HepG2 (cell line): ENCODE measurements at regions not wholly inside any gene's neighbourhood (a gene's known extent, or its start where the extent isn't known, plus 50 kb on each side); places are given as distances from the start of the nearest gene placed in this dataset.

Experiments used
- ATAC-seq: fragments of 200-7000 bp; cut with Tn5 transposase; 3 replicates; pipeline ENCODE4 v1.9.1; 2020; ENCODE audit warnings: mild to moderate bottlenecking, moderate library complexity
- BruUV-seq: library from RNA; stranded (reverse); fragments of 400-500 nt; replicated peaks from 2 replicates; lab custom pipeline; 2021; lab: Mats Ljungman, UMichigan
- CTCF ChIA-PET: fragments of 300-600 bp; formaldehyde crosslinking; extraction: SDS; loops from one replicate; lab custom pipeline; 2021; ENCODE audit warnings: low total read pairs, inconsistent platforms, low intra/inter-chr PET ratio; lab: Yijun Ruan, JAX
- POLR2A ChIA-PET: fragments of 350-600 bp; sonication (Branson Sonifier 250); formaldehyde crosslinking; loops from one replicate; lab custom pipeline; 2020; ENCODE audit warnings: antibody characterized with exemption, inconsistent platforms; lab: Yijun Ruan, JAX
- DNase-seq: peaks from one replicate; pipeline ENCODE4 v3.0.0-alpha.2; 2015; ENCODE audit warnings: low spot score
- FAIRE-seq: peaks from 3 replicates; lab custom pipeline; 2011; peaks lifted over from hg19 to GRCh38; lab: Jason Lieb, UNC
- H2AFZ ChIP-seq: one replicate; pipeline ENCODE4 v1.6.1; 2011; ENCODE audit warnings: low read length, inconsistent platforms
- H3K27ac ChIP-seq: fragments of 300-600 bp; 3 replicates; pipeline ENCODE4 v1.8.0; 2011; ENCODE audit warnings: mixed run types, mild to moderate bottlenecking, mixed read lengths, low read length, inconsistent platforms; ENCODE audit not compliant: insufficient read depth; ENCODE audit errors: extremely low read length
- H3K27me3 ChIP-seq, 2 experiments: fragments of 200-600 bp in 1 of 2; 2 replicates in 1 of 2; 3 replicates in 1 of 2; pipeline versions ENCODE4 v1.6.0 to v1.8.0; 2011; ENCODE audit warnings: low read length in 2 of 2, mild to moderate bottlenecking in 2 of 2, moderate library complexity in 2 of 2, inconsistent platforms in 1 of 2; ENCODE audit not compliant: insufficient read depth in 2 of 2, control insufficient read depth in 1 of 2
- H3K36me3 ChIP-seq, 2 experiments: fragments of 200-600 bp in 1 of 2; replicated peaks in 1 of 2; 2 replicates in 1 of 2; 3 replicates in 1 of 2; pipeline versions ENCODE4 v1.5.1 to v1.8.0; 2011; ENCODE audit warnings: low read length in 2 of 2, inconsistent platforms in 1 of 2; ENCODE audit not compliant: insufficient read depth in 2 of 2, control insufficient read depth in 1 of 2
- H3K4me1 ChIP-seq: 2 replicates; pipeline ENCODE4 v1.5.1; 2012; ENCODE audit warnings: low read length, inconsistent platforms; ENCODE audit not compliant: insufficient read depth
- H3K4me2 ChIP-seq: 2 replicates; pipeline ENCODE4 v1.6.0; 2011; ENCODE audit warnings: low read depth, low read length, inconsistent platforms
- H3K4me3 ChIP-seq, 3 experiments: fragments of 200-600 bp in 1 of 3; sonication (generic), shearing (Covaris generic) in 1 of 3; replicated peaks in 1 of 3; 2 replicates each; pipeline ENCODE4 v1.5.1; 2011 to 2016; ENCODE audit warnings: low read length in 3 of 3, inconsistent platforms in 2 of 3, low read depth in 2 of 3, mild to moderate bottlenecking in 2 of 3, control low read depth in 1 of 3, mixed read lengths in 1 of 3; ENCODE audit not compliant: insufficient read depth in 1 of 3
- H3K79me2 ChIP-seq: one replicate; pipeline ENCODE4 v1.6.1; 2011; ENCODE audit warnings: low read length, inconsistent platforms; ENCODE audit not compliant: insufficient read depth
- H3K9ac ChIP-seq: 2 replicates; pipeline ENCODE4 v1.6.0; 2011; ENCODE audit warnings: mild to moderate bottlenecking, low read depth, low read length, inconsistent platforms; ENCODE audit not compliant: insufficient read depth
- H3K9me3 ChIP-seq: 2 replicates; pipeline ENCODE4 v1.5.1; 2012; ENCODE audit warnings: mild to moderate bottlenecking, low read length
- H4K20me1 ChIP-seq: 2 replicates; pipeline ENCODE4 v1.6.0; 2011; ENCODE audit warnings: inconsistent platforms, mild to moderate bottlenecking, low read length, moderate library complexity; ENCODE audit not compliant: insufficient read depth
- CCDC6 ChIP-seq: sonication (generic); formaldehyde crosslinking; IDR thresholded peaks from 2 replicates; pipeline ENCODE4 v1.8.1; 2022; ENCODE audit warnings: mild to moderate bottlenecking, missing genetic modification reagents, moderate library complexity
- ESRRA ChIP-seq: sonication (generic); formaldehyde crosslinking; IDR thresholded peaks from 2 replicates; pipeline ENCODE4 v1.5.1; 2020; ENCODE audit warnings: mild to moderate bottlenecking, low read depth, missing genetic modification reagents
- NR2F6 ChIP-seq, 2 experiments: IDR thresholded peaks; 2 replicates each; pipeline ENCODE4 v1.6.1; 2016; ENCODE audit warnings: antibody characterized with exemption in 1 of 2, mild to moderate bottlenecking in 1 of 2
- PCBP1 ChIP-seq: fragments of 200-400 bp; formaldehyde crosslinking; IDR thresholded peaks from 2 replicates; pipeline ENCODE4 v1.6.1; 2017; ENCODE audit warnings: mild to moderate bottlenecking, low read depth, low read length, borderline replicate concordance
- SMYD3 ChIP-seq: sonication (generic); formaldehyde crosslinking; IDR thresholded peaks from 2 replicates; pipeline ENCODE4 v1.8.1; 2023; ENCODE audit warnings: mild to moderate bottlenecking, missing genetic modification reagents
- SNAI1 ChIP-seq: sonication (generic); formaldehyde crosslinking; IDR thresholded peaks from 2 replicates; pipeline ENCODE4 v1.5.0; 2020; ENCODE audit warnings: mild to moderate bottlenecking, missing genetic modification reagents, borderline replicate concordance
- SOX6 ChIP-seq, 2 experiments: fragments of 450-650 bp in 1 of 2; sonication (generic) in 1 of 2; formaldehyde crosslinking in 1 of 2; IDR thresholded peaks; 2 replicates each; pipeline versions ENCODE4 v1.4.0 to v1.6.1; 2017 to 2020; ENCODE audit warnings: antibody characterized with exemption in 1 of 2, mild to moderate bottlenecking in 1 of 2, missing genetic modification reagents in 1 of 2
- STAG1 ChIP-seq: sonication (generic); formaldehyde crosslinking; IDR thresholded peaks from 2 replicates; pipeline ENCODE4 v1.4.0; 2020; ENCODE audit warnings: missing genetic modification reagents
- ZNF234 ChIP-seq: sonication (generic); formaldehyde crosslinking; conservative IDR thresholded peaks from 2 replicates; pipeline ENCODE4 v1.5.1; 2020; ENCODE audit warnings: mild to moderate bottlenecking, missing genetic modification reagents
- ZNF354B ChIP-seq: sonication (generic); formaldehyde crosslinking; IDR thresholded peaks from 2 replicates; pipeline ENCODE4 v1.8.0; 2022; ENCODE audit warnings: mild to moderate bottlenecking, missing genetic modification reagents
- WGBS: methylation state at CpG from one replicate; pipeline ENCODE4 v1.1.6; 2017; ENCODE audit warnings: low lambda C conversion rate; 5-methylcytosine and 5-hydroxymethylcytosine counted together
- in situ Hi-C: cut with HindIII; loops from 2 replicates; pipeline ENCODE4 v1.10.0; 2017; ENCODE audit warnings: low pct_unique_long_range_greater_than_20kb; ENCODE audit not compliant: extremely low pct_ligation_motif_present
- intact Hi-C: fragments of 100-400 bp; cut with micrococcal nuclease; formaldehyde crosslinking; loops from one replicate; pipeline ENCODE4 v1.10.0; 2022; ENCODE audit not compliant: unreplicated experiment
- TF ChIP-seq, protein P1 (sequence below): sonication (generic); formaldehyde crosslinking; conservative IDR thresholded peaks from 2 replicates; pipeline ENCODE4 v1.8.1; 2023; ENCODE audit warnings: missing genetic modification reagents
- TF ChIP-seq, protein P2 (sequence below): sonication (generic); formaldehyde crosslinking; IDR thresholded peaks from one replicate; pipeline ENCODE4 v1.5.1; 2020; ENCODE audit warnings: mild to moderate bottlenecking, missing genetic modification reagents; ENCODE audit errors: not compliant biosample characterization
- TF ChIP-seq, protein P3 (sequence below): IDR thresholded peaks from 2 replicates; pipeline ENCODE4 v1.6.1; 2016; ENCODE audit warnings: control low read depth

DNA sequence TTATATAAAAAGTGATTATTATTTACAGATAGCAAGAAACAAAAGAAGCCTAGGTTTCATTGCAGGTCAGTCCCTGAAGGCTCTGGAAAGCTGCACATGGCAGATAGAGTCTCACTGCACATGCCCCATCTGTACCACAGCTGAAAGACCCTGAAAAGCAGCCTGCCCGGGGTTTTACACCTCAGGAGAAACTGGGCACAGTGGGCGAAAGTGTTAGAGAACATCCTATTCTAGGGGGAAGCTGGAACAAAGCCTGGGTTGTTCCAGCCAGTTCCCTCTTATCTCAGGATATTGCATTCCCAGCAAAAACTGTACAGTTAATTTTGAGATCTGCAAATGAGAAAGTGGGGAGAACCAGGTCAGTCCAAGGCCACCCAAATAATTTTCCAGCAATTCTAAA lies 419.7 kb downstream of the CNTNAP4 start:
- ChIA-PET POLR2A (no interaction called here), CTCF (no interaction called here)
- BruUV-seq: no TSS peak
- no peak for ATAC-seq
- H3K4me2 ChIP-seq: no peak overlapping the region
- H3K79me2 ChIP-seq: no peaks in the 10 kb centered on the region
- no peak overlapping the region for H3K9ac ChIP-seq
- H2AFZ ChIP-seq: no peak overlapping the region
- H4K20me1 ChIP-seq: no peaks in the 10 kb centered on the region
- no peaks in the 10 kb centered on the region for H3K36me3 ChIP-seq
- no peak for TF ChIP-seq PCBP1
- TF ChIP-seq SOX6 (IDR thresholded peaks at IDR 0.05): no peak
- no peak for TF ChIP-seq SOX6 (CRISPR knock-in tag; IDR thresholded peaks at IDR 0.05)
- TF ChIP-seq ZNF354B (CRISPR knock-in tag): no peak
- TF ChIP-seq NR2F6 (IDR thresholded peaks at IDR 0.05): no peak
- no peak for TF ChIP-seq NR2F6 (CRISPR knock-in tag; IDR thresholded peaks at IDR 0.05)
- TF ChIP-seq, protein P1, sequence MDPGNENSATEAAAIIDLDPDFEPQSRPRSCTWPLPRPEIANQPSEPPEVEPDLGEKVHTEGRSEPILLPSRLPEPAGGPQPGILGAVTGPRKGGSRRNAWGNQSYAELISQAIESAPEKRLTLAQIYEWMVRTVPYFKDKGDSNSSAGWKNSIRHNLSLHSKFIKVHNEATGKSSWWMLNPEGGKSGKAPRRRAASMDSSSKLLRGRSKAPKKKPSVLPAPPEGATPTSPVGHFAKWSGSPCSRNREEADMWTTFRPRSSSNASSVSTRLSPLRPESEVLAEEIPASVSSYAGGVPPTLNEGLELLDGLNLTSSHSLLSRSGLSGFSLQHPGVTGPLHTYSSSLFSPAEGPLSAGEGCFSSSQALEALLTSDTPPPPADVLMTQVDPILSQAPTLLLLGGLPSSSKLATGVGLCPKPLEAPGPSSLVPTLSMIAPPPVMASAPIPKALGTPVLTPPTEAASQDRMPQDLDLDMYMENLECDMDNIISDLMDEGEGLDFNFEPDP: no peak
- TF ChIP-seq SMYD3 (CRISPR knock-in tag): no peak
- TF ChIP-seq SNAI1 (CRISPR knock-in tag): no peak
- TF ChIP-seq, protein P2, sequence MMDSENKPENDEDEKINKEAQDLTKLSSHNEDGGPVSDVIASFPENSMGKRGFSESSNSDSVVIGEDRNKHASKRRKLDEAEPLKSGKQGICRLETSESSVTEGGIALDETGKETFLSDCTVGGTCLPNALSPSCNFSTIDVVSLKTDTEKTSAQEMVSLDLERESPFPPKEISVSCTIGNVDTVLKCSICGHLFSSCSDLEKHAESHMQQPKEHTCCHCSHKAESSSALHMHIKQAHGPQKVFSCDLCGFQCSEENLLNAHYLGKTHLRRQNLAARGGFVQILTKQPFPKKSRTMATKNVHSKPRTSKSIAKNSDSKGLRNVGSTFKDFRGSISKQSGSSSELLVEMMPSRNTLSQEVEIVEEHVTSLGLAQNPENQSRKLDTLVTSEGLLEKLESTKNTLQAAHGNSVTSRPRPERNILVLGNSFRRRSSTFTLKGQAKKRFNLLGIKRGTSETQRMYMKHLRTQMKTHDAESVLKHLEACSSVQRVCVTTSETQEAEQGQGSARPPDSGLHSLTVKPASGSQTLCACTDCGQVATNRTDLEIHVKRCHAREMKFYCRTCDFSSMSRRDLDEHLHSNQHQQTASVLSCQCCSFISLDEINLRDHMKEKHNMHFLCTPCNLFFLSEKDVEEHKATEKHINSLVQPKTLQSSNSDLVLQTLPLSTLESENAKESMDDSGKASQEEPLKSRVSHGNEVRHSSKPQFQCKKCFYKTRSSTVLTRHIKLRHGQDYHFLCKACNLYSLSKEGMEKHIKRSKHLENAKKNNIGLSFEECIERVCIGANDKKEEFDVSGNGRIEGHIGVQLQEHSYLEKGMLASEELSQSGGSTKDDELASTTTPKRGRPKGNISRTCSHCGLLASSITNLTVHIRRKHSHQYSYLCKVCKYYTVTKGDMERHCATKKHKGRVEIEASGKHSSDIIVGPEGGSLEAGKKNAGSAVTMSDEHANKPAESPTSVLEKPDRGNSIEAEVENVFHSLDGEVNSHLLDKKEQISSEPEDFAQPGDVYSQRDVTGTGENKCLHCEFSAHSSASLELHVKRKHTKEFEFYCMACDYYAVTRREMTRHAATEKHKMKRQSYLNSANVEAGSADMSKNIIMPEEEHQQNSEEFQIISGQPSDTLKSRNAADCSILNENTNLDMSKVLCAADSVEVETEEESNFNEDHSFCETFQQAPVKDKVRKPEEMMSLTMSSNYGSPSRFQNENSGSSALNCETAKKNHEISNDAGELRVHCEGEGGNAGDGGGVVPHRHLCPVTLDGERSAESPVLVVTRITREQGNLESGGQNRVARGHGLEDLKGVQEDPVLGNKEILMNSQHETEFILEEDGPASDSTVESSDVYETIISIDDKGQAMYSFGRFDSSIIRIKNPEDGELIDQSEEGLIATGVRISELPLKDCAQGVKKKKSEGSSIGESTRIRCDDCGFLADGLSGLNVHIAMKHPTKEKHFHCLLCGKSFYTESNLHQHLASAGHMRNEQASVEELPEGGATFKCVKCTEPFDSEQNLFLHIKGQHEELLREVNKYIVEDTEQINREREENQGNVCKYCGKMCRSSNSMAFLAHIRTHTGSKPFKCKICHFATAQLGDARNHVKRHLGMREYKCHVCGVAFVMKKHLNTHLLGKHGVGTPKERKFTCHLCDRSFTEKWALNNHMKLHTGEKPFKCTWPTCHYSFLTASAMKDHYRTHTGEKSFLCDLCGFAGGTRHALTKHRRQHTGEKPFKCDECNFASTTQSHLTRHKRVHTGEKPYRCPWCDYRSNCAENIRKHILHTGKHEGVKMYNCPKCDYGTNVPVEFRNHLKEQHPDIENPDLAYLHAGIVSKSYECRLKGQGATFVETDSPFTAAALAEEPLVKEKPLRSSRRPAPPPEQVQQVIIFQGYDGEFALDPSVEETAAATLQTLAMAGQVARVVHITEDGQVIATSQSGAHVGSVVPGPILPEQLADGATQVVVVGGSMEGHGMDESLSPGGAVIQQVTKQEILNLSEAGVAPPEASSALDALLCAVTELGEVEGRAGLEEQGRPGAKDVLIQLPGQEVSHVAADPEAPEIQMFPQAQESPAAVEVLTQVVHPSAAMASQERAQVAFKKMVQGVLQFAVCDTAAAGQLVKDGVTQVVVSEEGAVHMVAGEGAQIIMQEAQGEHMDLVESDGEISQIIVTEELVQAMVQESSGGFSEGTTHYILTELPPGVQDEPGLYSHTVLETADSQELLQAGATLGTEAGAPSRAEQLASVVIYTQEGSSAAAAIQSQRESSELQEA (CRISPR knock-in tag): no peak
- no peak for TF ChIP-seq ESRRA (CRISPR knock-in tag)
- no peak for TF ChIP-seq CCDC6 (CRISPR knock-in tag)
- TF ChIP-seq STAG1 (CRISPR knock-in tag): no peak
- TF ChIP-seq, protein P3, sequence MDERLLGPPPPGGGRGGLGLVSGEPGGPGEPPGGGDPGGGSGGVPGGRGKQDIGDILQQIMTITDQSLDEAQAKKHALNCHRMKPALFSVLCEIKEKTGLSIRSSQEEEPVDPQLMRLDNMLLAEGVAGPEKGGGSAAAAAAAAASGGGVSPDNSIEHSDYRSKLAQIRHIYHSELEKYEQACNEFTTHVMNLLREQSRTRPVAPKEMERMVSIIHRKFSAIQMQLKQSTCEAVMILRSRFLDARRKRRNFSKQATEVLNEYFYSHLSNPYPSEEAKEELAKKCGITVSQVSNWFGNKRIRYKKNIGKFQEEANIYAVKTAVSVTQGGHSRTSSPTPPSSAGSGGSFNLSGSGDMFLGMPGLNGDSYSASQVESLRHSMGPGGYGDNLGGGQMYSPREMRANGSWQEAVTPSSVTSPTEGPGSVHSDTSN (CRISPR knock-in tag): no peak
- no peak for TF ChIP-seq ZNF234 (CRISPR knock-in tag)
- TF ChIP-seq, all 625 proteins: peak for 0
- no peak overlapping the region for H3K4me3 ChIP-seq
- DNase-seq (no peak), FAIRE-seq (no peak)
- H3K27ac ChIP-seq: no peak overlapping the region
- in situ Hi-C loops: no loop called here
- intact Hi-C loops: no loop called here
- no peaks in the 10 kb centered on the region for H3K4me1 ChIP-seq
- H3K27me3 ChIP-seq: no peaks in the 10 kb centered on the region
- H3K9me3 ChIP-seq: 0 out of 2 replicates have a peak, but pooled peaks cover 3% of the 10 kb centered on the region
- WGBS: 0% methylated on average over 2 of the region's 2 CpGs
